NCI-H69 (cell line): ENCODE measurements at regions not wholly inside any gene's neighbourhood (a gene's known extent, or its start where the extent isn't known, plus 50 kb on each side); places are given as distances from the start of the nearest gene placed in this dataset.

Experiments
- DNase-seq: peaks from one replicate; lab custom pipeline; 2025; lab: John Stamatoyannopoulos, UW

GRCh38 chr20:7505835-7506221 is 434.4 kb downstream of the HAO1 start:
- DNase-seq = peak; percentile 56

- DNase-seq = no peak
These were observed 423.6 kb downstream of the HAO1 start for GRCh38 chr20:7516621-7517111.

GRCh38 chr20:7520361-7520760 is 419.9 kb downstream of the HAO1 start:
- DNase-seq = no peak

- peak; percentile 18 for DNase-seq
These were observed 417.0 kb downstream of the HAO1 start for GRCh38 chr20:7523288-7523687.

- no peak for DNase-seq
These were observed 400.2 kb downstream of the HAO1 start for GRCh38 chr20:7540018-7540417.

GRCh38 chr20:7540923-7541322 is 399.3 kb downstream of the HAO1 start:
- no peak for DNase-seq

- peak; percentile 47 for DNase-seq
These were observed 369.2 kb downstream of the HAO1 start for GRCh38 chr20:7571101-7571500.

GRCh38 chr20:7571521-7572055 is 368.7 kb downstream of the HAO1 start:
- peak; percentile 28 for DNase-seq

- DNase-seq = no peak
These were observed 360.4 kb downstream of the HAO1 start for GRCh38 chr20:7579888-7580287.

GRCh38 chr20:7585126-7585679 is 355.1 kb downstream of the HAO1 start:
- DNase-seq = peak; percentile 87

- DNase-seq = peak; percentile 65
These were observed 353.8 kb downstream of the HAO1 start for GRCh38 chr20:7586481-7586880.

- no peak for DNase-seq
These were observed 351.1 kb downstream of the HAO1 start for GRCh38 chr20:7589164-7589563.

- no peak for DNase-seq
These were observed 343.7 kb downstream of the HAO1 start for GRCh38 chr20:7596541-7596940.

- peak; percentile 20 for DNase-seq
These were observed 338.8 kb downstream of the HAO1 start for GRCh38 chr20:7601431-7601830.

- no peak for DNase-seq
These were observed 333.3 kb downstream of the HAO1 start for GRCh38 chr20:7606941-7607340.

GRCh38 chr20:7608250-7608649 is 332.0 kb downstream of the HAO1 start:
- DNase-seq = peak; percentile 5

- no peak for DNase-seq
These were observed 331.0 kb downstream of the HAO1 start for GRCh38 chr20:7609251-7609650.

- DNase-seq = no peak
These were observed 329.6 kb downstream of the HAO1 start for GRCh38 chr20:7610681-7611080.

GRCh38 chr20:7617797-7618196 is 322.5 kb downstream of the HAO1 start:
- DNase-seq = no peak

- DNase-seq = no peak
These were observed 317.8 kb downstream of the HAO1 start for GRCh38 chr20:7622399-7622961.

- no peak for DNase-seq
These were observed 315.4 kb downstream of the HAO1 start for GRCh38 chr20:7624886-7625285.

- no peak for DNase-seq
These were observed 312.3 kb downstream of the HAO1 start for GRCh38 chr20:7627734-7628663.

- DNase-seq = no peak
These were observed 310.4 kb downstream of the HAO1 start for GRCh38 chr20:7629880-7630279.
